Thoracic aorta (tissue), 2 donors: ENCODE measurements at regions not wholly inside any gene's neighbourhood (a gene's known extent, or its start where the extent isn't known, plus 50 kb on each side); places are given as distances from the start of the nearest gene placed in this dataset.

Experiments used
- ATAC-seq: fragments of 150-250 bp; one replicate; pipeline ENCODE4 v1.8.0; 2017; ENCODE audit warnings: low read depth; ENCODE audit not compliant: insufficient number of reproducible peaks, low FRiP score
- DNase-seq: peaks from one replicate; pipeline ENCODE4 v3.0.0-alpha.2; 2020; ENCODE audit warnings: low spot score
- H3K27ac ChIP-seq, 2 donors: fragments of 200-600 bp; sonication (generic); 1 replicate in 1 of 2; 2 replicates in 1 of 2; pipeline ENCODE4 v1.5.1; 2016; ENCODE audit warnings: mild to moderate bottlenecking in 2 of 2, moderate library complexity in 2 of 2
- H3K27me3 ChIP-seq: fragments of 200-600 bp; sonication (generic); replicated peaks from 2 replicates; pipeline ENCODE4 v1.6.0; 2016; ENCODE audit warnings: mild to moderate bottlenecking; ENCODE audit not compliant: insufficient read depth
- H3K36me3 ChIP-seq: fragments of 200-600 bp; sonication (generic); one replicate; pipeline ENCODE4 v1.5.1; 2016
- H3K4me1 ChIP-seq, 2 donors: fragments of 200-600 bp; sonication (generic); 1 replicate in 1 of 2; 2 replicates in 1 of 2; pipeline versions ENCODE4 v1.5.1 to v1.6.0; 2016; ENCODE audit warnings: low read depth in 2 of 2, mild to moderate bottlenecking in 1 of 2; ENCODE audit not compliant: control insufficient read depth in 1 of 2
- H3K4me3 ChIP-seq: fragments of 200-600 bp; sonication (generic); 2 replicates; pipeline ENCODE4 v1.5.1; 2016; ENCODE audit warnings: mild to moderate bottlenecking
- H3K9me3 ChIP-seq: fragments of 200-600 bp; sonication (generic); 2 replicates; pipeline ENCODE4 v1.5.1; 2016
- TF ChIP-seq, protein P1 (sequence below): fragments of 200-600 bp; sonication (generic); IDR thresholded peaks from one replicate; pipeline ENCODE4 v1.5.1; 2019; ENCODE audit warnings: antibody characterized with exemption

GRCh38 chr1:87495147-87495546 is 166.5 kb downstream of the LMO4 start:
- ATAC-seq (no peak), DNase-seq (no peak)
- Histone ChIP-seq H3K4me3 (no peak overlapping the region), H3K4me1 (no peaks in the 10 kb centered on the region), H3K36me3 (no peaks in the 10 kb centered on the region), H3K27me3 (no peaks in the 10 kb centered on the region), H3K27ac (peak overlapping the region; percentile 34 to 69), H3K9me3 (no peaks in the 10 kb centered on the region)
- TF ChIP-seq, protein P1, sequence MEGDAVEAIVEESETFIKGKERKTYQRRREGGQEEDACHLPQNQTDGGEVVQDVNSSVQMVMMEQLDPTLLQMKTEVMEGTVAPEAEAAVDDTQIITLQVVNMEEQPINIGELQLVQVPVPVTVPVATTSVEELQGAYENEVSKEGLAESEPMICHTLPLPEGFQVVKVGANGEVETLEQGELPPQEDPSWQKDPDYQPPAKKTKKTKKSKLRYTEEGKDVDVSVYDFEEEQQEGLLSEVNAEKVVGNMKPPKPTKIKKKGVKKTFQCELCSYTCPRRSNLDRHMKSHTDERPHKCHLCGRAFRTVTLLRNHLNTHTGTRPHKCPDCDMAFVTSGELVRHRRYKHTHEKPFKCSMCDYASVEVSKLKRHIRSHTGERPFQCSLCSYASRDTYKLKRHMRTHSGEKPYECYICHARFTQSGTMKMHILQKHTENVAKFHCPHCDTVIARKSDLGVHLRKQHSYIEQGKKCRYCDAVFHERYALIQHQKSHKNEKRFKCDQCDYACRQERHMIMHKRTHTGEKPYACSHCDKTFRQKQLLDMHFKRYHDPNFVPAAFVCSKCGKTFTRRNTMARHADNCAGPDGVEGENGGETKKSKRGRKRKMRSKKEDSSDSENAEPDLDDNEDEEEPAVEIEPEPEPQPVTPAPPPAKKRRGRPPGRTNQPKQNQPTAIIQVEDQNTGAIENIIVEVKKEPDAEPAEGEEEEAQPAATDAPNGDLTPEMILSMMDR = no peak

DNA sequence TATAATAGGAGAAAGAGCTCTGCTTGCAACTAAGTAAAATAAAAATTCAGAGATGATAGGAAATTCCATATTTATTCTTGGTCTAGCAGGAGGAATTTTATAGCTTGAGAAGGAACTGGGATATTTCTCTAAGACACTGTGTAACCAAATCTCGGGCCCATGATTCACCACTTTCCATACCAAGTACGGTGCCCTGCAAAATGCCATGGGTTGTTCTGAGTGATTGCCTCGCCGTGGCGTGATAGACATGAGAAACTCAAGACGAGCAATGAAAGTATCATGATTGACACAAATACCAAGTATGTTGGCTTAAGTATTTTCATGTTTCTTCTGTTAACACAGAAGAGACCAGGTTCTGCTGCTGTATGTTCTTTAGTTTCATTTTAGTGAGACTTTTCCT is 167.2 kb downstream of the LMO4 start:
- Histone ChIP-seq H3K27ac (peak overlapping the region; percentile 60 to 69), H3K9me3 (no peaks in the 10 kb centered on the region)

DNA sequence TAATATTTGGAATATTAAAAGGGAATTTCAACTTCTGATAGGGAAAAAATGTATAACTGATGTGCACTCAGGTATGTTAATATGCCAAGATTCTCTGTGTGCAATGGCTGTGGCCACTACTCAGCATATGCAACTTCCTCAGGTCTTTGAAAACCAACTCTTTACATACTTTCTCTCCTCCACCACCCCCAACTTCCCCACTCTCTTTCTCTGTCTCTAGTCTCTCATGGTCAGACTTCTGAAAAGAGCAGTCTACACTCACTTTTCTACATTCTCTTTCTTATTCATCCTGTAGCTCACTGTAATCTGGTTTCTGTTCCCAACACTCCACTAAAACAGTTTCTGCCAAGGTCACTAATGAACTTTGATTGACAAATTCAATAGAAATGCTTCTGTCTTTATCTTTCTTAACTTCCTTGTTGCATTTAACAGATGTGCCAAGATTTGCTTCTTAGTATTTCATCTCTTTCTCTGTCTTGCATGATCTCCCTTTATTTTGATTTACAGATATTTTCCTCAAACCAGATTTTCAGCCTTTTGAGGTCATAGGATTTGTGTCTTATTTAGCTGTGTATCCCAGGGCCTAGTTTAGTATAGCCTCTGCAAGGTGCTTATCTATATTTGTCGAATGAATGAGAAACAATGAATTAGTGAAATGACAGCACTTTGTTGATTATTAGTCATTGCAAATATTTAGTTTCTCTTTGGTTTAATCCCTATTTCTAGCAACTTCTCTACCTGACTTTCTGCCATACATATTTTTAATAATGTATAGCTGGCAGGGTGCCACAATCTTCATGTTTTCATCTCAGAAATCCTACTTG is 168.9 kb downstream of the LMO4 start:
- ATAC-seq = no peak
- no peak overlapping the region for H3K4me3 ChIP-seq
- no peak for DNase-seq
- no peaks in the 10 kb centered on the region for H3K9me3 ChIP-seq
- TF ChIP-seq, protein P1 = no peak
- no peaks in the 10 kb centered on the region for H3K27me3 ChIP-seq
- H3K36me3 ChIP-seq = no peaks in the 10 kb centered on the region
- H3K4me1 ChIP-seq = no peaks in the 10 kb centered on the region
- H3K27ac ChIP-seq = no peak overlapping the region

More for the DNA sequence above, 167.2 kb downstream of the LMO4 start:
- Histone ChIP-seq H3K4me1 (no peaks in the 10 kb centered on the region), H3K27me3 (no peaks in the 10 kb centered on the region), H3K4me3 (peak overlapping the region; percentile 67), H3K36me3 (no peaks in the 10 kb centered on the region)
- DNase-seq (no peak), ATAC-seq (no peak)
- TF ChIP-seq, protein P1 = no peak

GRCh38 chr1:87501738-87502137 is 173.1 kb downstream of the LMO4 start:
- Histone ChIP-seq H3K27ac (no peak overlapping the region), H3K36me3 (no peaks in the 10 kb centered on the region), H3K27me3 (no peaks in the 10 kb centered on the region), H3K9me3 (no peaks in the 10 kb centered on the region), H3K4me1 (no peaks in the 10 kb centered on the region), H3K4me3 (no peak overlapping the region)
- ATAC-seq = no peak
- no peak for DNase-seq
- TF ChIP-seq, protein P1 = no peak

DNA sequence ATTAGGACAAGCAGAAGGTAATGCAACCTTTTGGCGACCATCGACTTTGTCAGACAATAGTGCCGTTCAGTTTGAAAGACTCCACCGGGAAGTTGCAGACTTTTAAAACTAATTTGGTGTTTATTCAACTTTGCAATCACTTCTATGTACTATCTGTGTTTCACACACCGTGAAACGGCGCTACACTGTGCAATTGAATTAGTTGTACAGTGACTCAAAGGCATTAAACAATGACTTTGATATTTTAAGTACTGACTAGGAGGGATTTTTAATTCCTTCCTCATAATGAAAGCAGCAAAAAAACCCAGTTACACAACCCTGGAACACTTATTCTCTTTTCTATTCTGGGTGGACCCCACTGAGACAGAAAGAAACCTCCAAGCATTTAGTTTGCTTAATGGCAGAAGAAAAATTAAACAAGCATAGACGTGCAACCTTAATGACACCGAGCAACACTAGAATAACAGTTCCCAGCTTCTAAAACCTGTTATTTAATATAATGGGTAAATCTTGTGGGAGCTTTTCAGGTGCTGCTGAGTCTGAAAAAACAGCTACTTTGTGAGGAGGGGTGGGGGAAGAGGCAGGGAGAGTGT is 176.8 kb downstream of the LMO4 start:
- H3K27me3 ChIP-seq = no peaks in the 10 kb centered on the region
- no peak overlapping the region for H3K4me3 ChIP-seq
- H3K9me3 ChIP-seq = no peaks in the 10 kb centered on the region
- DNase-seq = no peak
- ATAC-seq = no peak
- H3K36me3 ChIP-seq = no peaks in the 10 kb centered on the region
- peaks cover 12 to 16% of the 10 kb centered on the region in 2 donors for H3K4me1 ChIP-seq
- H3K27ac ChIP-seq = no peak overlapping the region
- TF ChIP-seq, protein P1 = no peak
